Stimulated activated CD4-positive, alpha-beta T cell treated with anti-CD3 and anti-CD28 coated beads, Interleukin-4, amount 100 ng/mL, for 48 hours (primary cell): ENCODE measurements at regions not wholly inside any gene's neighbourhood (a gene's known extent, or its start where the extent isn't known, plus 50 kb on each side); places are given as distances from the start of the nearest gene placed in this dataset.
"Not testable (repeated sequence)": the region's sequence is repeated elsewhere in the genome, so short reads cannot be mapped to it uniquely, and the experiment has no call there.

Experiments
- DNase-seq, 2 donors: peaks; one replicate each; pipeline ENCODE4 v3.0.0-alpha.2; 2020; ENCODE audit warnings: low read depth in 2 of 2

- DNase-seq: no peak
These were observed 821.3 kb downstream of the TAF11L14 start for GRCh38 chr5:18455521-18455920.

- no peak for DNase-seq
These were observed 823.0 kb downstream of the TAF11L14 start for GRCh38 chr5:18457255-18457654.

GRCh38 chr5:18461766-18462165 is 827.5 kb downstream of the TAF11L14 start:
- no peak for DNase-seq

GRCh38 chr5:18465833-18466681 is 831.8 kb downstream of the TAF11L14 start:
- DNase-seq: peak; percentile 9 to 27

- DNase-seq: no peak
These were observed 832.5 kb downstream of the TAF11L14 start for GRCh38 chr5:18466731-18467130.

GRCh38 chr5:18471791-18472190 is 837.5 kb downstream of the TAF11L14 start:
- not testable (repeated sequence) for DNase-seq

- DNase-seq: no peak
These were observed 849.2 kb downstream of the TAF11L14 start for GRCh38 chr5:18483451-18483850.

GRCh38 chr5:18487928-18488480 is 853.7 kb downstream of the TAF11L14 start:
- no peak for DNase-seq

- DNase-seq: no peak
These were observed 855.4 kb downstream of the TAF11L14 start for GRCh38 chr5:18489703-18490102.

- DNase-seq: no peak
These were observed 857.1 kb downstream of the TAF11L14 start for GRCh38 chr5:18491349-18491748.

- no peak for DNase-seq
These were observed 860.9 kb downstream of the TAF11L14 start for GRCh38 chr5:18495157-18495556.

GRCh38 chr5:18496041-18496440 is 861.8 kb downstream of the TAF11L14 start:
- no peak for DNase-seq

GRCh38 chr5:18497089-18497488 is 862.8 kb downstream of the TAF11L14 start:
- DNase-seq: no peak

GRCh38 chr5:18503797-18504328 is 869.6 kb downstream of the TAF11L14 start:
- no peak for DNase-seq

- no peak for DNase-seq
These were observed 872.9 kb downstream of the TAF11L14 start for GRCh38 chr5:18507114-18507513.

GRCh38 chr5:18517641-18518380 is 883.6 kb downstream of the TAF11L14 start:
- DNase-seq: no peak

GRCh38 chr5:18523380-18523779 is 889.1 kb downstream of the TAF11L14 start:
- DNase-seq: no peak

- no peak for DNase-seq
These were observed 892.6 kb downstream of the TAF11L14 start for GRCh38 chr5:18526792-18527405.

- DNase-seq: no peak
These were observed 898.9 kb downstream of the TAF11L14 start for GRCh38 chr5:18533137-18533536.

- no peak for DNase-seq
These were observed 899.9 kb downstream of the TAF11L14 start for GRCh38 chr5:18534119-18534518.

GRCh38 chr5:18535753-18536152 is 901.5 kb downstream of the TAF11L14 start:
- DNase-seq: not testable (repeated sequence)

- no peak for DNase-seq
These were observed 910.2 kb downstream of the TAF11L14 start for GRCh38 chr5:18544421-18544820.
